ENCODE measurements at regions not wholly inside any gene's neighbourhood (a gene's known extent, or its start where the extent isn't known, plus 50 kb on each side); places are given as distances from the start of the nearest gene placed in this dataset.
"Not testable (repeated sequence)": the region's sequence is repeated elsewhere in the genome, so short reads cannot be mapped to it uniquely, and the experiment has no call there.

DNA sequence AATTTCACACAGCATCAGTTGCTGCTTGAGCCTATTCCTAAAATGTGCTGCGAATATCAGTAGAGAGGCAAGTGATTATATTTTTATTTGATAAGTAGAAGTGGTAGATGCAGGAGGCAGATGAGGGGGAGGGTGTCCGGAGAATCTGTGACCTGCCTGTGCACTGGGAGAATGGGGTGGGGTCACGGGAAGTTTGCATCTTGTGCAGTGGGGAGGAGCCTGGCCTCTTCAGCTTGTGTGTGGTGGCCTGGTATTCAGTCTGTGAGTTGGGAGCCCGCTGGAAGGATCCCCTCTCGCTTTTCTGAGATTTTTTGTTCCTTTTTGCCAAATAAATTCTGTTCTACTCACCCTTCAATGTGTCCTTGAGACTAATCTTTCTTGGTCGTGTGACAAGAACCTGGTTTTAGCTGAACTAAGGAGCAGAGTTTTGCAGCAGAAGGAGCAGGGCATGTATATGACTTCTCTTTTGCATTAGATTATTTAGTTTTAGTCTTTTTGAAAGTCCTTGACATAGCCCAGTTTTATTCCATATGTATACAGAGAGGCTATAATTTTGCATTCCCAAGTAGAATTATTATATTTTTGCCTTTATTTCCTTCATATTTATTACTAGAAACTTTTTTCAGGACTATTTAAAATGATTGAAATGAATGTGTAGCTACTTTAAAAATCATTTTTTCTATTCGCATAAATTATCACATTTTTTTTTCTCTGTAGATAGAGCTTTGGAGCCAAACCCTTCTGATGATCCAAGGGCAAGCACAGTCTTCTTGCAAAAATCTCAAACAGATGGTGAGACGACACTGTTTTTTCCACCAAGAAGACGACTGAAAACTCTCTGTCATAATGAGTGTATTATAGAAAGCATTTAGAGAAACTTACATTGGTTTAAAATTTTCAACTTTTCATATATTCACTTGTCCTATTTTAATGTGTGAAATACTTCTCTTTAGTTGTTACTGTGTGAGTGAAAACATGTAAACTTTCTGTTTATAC is 1257.2 kb downstream of the UQCRFS1 start:
- DNase-seq (ENCODE audit: low spot score): no peak

DNA sequence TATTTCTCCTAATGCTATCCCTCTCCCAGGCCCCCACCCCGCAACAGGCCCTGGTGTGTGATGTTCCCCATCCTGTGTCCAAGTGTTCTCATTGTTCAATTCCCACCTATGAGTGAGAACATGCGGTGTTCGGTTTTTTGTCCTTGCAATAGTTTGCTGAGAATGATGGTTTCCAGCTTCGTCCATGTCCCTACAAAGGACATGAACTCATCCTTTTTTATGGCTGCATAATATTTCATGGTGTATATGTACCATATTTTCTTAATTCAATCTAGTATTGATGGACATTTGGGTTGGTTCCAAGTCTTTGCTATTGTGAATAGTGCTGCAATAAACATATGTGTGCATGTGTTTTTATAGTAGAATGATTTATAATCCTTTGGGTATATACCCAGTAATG is 1270.3 kb downstream of the UQCRFS1 start:
- DNase-seq (ENCODE audit: low spot score): not testable (repeated sequence)

DNA sequence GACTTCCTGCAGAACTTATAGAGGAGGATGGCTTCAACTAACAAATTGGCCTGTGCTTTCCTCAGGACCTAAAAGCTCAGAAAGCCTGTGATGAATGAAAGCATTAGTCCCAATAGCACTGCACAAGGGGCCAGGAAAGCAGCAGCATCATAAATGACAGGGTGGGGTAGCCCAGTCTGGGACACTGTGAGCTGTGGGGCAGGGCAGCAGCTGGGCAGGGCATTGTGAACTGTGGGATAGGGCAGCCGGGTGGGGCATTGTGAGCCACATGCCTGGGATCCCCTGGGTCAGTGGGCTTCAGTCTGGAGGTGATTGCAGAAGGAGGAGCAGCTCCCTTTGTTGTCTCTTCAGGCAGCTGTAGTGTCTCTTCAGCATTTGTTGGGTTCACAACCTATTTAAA is 1276.8 kb downstream of the UQCRFS1 start:
- DNase-seq (ENCODE audit: low spot score): no peak

DNA sequence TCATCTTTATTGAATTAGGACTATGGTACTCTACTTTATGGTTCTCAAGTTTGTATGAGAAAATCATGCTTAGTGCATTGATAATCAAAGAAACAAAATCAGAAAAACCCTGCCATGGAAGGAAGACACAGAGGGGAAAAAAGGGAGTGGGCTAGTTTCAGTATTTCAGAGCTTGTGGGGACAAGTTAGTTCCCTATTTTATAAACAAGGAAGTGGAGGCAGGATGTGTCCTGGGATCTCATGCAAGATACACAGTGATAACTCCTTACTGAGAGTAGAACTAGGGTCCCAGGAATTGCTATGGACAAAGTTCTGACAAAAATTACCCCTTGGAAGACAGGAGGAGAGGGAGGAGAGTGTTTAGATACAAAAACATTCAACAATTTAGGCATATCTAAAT is 1277.3 kb downstream of the UQCRFS1 start:
- no peak for DNase-seq (ENCODE audit: low spot score)

DNA sequence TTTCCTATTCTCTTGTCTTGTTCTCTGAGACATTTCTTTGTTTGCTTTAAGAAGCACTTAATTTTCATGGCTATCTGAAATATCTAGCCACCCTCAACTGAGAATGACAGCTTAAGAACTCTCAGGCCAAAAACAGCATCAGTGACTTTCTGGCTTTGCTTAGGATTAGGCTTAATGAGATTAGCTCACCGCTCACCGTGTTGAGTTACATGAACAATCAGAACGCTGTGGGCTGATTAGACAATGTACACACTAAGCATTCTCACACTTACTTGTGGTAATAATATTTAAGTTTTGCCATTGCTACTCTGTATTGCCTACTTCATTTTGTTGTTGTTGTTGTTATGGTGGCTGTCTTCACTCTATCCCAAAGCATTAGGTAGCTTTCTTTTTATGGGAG is 1283.6 kb downstream of the UQCRFS1 start:
- no peak for DNase-seq (ENCODE audit: low spot score)

DNA sequence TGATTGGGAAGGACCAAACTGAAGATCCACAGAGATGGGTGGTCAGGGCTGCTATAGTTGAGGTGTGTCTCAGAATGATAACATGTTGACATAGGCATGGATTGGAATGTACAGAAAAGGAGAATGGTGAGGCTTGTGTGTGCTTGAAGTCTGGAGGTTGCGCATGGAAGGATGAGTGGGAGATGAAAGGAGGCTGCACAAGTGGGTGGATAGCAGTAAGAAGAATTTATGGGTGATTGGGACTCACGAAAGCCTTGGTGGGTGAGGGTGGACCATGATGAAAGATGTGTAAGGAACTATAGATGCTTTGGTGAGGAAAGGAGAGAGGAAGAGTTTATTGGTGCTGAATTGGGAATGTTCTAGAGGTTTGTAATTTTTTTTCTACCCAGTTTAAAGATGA is 1287.7 kb downstream of the UQCRFS1 start:
- DNase-seq (ENCODE audit: low spot score): no peak

DNA sequence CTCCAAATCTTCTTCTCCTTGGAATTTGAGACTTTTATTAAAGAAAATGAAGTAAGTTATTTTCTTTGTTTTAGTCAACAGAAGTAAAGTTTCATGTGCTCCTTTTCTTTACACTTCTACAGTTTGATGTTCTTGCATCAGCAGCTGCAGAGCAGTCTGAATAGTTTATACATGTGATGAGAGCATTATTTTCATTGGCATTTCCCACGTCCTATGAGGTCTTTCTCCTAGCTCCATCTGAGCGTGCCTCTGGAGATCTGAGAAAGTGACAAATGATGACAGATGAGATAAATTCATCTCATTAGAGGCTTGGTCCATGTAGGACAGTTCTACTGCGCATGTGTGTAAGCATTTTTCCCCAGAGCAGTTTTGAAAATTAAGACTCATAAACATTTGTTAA is 1290.0 kb downstream of the UQCRFS1 start:
- DNase-seq (ENCODE audit: low spot score): no peak

DNA sequence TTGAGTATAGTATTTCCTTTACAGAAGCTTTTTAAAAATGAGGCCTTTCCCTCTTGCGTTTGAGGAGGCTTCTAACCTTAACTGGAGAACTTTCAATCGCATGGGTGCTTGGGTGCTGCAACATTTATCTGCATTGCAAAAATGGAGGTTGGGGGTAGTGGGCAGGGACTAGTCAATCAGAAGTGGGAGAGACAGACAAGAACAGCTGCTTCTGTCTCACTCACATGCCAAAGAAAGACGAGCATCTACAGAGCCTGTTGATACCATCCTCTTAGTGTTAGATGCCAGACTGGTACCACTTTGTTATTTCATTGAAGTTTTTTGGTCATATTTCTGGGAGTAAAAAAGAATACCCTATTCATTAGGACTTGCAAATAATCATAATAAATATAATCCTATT is 1292.2 kb downstream of the UQCRFS1 start:
- DNase-seq (ENCODE audit: low spot score): no peak

DNA sequence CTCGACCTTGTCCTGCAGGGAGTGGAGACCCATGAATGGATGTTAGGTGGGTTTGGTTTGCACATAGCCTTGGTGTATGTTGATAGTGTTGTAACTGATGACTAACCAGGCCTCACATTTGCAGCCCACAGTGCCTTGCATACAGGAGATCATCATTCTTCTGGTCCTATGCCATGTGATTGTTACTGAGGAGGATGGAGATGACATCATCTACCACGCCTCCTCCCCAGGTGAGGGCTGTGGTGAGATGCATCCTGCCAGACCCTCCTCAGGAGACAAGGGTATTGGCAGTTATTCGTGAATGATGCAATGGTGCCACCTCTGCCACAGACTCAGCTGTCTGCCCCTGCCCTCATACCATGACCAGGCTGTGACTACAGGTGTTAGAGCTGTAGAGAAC is 1294.1 kb downstream of the UQCRFS1 start:
- DNase-seq (ENCODE audit: low spot score): no peak

DNA sequence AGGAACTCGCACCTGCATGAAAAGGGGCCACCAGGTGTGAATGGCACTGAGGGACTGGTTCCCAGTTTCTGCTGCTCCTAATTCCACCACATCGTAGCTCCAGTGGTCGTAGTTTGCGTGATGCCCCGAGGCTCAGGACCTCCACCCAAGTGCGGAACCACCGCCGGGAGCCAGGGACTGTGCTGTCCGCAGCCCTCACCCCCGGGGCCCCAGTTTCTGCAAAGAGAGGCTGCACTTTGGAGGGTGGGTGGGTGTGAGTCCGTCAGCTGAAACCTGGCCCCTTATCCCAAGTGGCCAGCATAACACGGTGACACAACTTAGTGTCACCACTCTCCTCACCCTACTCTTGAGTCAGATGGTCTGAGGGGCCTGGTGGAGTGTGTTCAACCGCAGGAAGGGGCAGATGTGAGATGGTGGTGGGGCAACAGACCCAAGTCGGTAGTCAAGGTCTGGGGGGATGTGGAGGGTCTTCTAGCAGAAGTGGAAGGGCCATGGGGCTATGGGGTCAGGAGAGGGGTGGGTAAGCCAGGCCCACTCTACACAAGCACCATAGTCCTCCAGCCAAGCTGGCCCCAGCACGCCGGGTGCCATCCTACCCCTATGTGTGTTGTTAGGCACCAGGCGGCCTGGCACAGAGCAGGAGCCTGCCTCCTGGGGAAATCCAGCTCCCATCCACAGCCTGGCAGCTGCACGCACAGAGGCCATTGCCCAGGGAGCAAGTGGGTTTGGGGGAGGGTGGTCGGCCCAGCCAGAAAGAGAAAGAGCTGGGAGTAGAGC is 1301.6 kb downstream of the UQCRFS1 start:
- DNase-seq (ENCODE audit: low spot score): no peak

DNA sequence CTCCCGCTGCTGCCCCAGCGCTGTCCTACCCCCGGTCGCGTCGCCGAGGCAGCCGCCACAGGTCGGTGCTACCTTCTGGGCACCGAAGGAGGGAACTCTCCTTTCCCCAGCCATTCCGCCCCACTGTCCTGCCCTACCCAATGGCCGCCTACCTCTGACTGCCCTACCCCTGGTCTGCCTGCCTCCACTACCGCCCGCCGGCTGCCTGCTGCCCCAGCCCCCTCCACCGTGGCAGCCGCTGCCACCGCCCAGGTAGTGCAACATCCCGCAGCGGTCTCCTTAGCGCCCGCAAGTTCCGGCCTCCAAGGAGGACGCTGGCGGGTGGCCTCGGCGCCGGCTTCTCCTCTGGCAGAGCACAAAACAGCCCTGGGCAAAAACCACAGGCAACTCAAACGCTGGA is 1303.1 kb downstream of the UQCRFS1 start:
- no peak for DNase-seq (ENCODE audit: low spot score)

DNA sequence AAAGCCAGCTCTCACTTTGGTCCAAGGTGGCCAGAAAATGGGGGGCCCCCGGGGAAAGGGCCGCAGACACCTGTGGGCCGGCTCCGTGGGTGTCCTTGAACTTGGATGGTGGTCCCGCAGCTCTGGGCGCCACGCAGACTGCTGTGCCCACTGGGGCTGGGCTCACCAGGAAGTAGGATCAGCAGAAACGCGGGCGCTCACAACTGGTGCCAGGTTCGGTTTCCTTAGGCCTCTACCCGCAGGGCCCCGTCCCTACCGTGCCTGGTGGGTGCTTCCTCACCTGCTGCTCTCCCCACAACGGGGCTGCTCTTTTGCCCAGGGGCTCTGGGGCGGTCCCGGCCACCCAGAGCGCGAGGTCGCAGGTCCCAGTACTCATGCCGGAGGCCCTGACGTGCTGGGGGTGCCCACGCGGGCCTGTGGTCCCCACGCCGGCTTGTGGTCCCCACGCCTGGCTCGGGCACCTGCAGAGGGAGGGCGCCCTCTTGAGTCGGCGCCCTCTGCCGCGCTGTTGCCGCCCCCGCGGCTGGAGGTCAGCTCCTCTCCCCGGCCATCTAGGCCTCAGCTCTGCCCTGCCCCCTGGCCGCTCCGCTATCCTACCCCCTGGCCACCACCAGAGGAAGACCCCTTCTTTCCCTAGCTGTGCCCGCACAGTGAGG is 1303.6 kb downstream of the UQCRFS1 start:
- DNase-seq (ENCODE audit: low spot score): no peak

DNA sequence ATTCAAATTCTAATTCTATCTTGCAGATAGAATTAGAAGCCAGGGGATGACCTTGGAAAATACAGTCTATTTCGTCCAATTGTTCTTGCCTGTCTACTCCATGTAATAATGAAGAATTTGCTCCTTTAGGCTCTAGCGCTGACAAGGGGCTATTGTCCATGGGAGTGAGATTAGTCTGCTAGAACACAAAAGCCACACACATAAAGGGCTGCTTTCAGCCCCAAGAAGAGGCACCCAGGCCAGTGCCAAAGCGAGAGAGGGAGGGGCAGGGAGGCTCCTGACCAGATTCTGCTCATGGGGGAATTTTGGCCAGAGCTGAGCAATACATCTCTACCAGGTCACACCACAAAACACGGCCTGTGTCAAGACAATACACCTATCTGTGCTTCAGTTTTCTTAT is 1306.9 kb downstream of the UQCRFS1 start:
- DNase-seq (ENCODE audit: low spot score): no peak

DNA sequence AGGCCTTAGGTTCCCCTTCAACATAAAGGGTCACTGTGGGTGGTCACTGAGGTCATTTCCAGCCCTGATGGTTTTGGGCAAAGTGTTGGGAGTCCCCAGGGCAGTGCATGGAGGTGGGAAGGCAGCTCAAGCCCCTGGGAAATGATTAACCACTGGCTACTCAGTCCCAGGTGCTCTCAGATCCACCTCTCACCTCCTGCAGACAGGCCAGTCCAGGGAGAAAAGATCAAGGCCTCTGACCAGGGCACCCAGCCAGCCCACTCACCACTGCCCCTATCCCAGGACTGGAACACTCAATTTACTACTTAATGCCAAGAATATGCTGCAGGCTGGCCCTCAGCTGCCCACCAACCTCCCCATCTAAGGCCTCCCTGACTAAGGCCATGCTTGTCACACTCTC is 1307.9 kb downstream of the UQCRFS1 start:
- no peak for DNase-seq (ENCODE audit: low spot score)

DNA sequence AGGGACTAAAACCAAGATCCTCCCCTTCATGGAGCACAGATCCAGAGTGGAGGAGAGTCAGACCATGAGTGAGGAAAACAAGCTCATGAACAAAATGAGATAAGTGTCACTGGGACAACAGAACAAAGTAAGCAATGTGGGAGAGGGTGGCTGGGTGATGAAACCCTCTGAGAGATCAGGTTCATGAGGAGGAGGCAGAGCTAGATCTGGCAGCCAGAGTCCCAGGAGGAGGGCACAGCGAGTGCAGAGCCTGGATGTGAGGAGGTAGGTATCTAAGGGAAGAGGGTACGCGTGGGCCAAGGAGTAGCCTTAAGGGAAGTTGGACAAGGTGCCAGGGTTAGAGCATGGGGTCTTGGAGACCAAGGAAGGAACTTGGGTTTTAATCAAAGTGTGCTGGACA is 1311.9 kb downstream of the UQCRFS1 start:
- no peak for DNase-seq (ENCODE audit: low spot score)

DNA sequence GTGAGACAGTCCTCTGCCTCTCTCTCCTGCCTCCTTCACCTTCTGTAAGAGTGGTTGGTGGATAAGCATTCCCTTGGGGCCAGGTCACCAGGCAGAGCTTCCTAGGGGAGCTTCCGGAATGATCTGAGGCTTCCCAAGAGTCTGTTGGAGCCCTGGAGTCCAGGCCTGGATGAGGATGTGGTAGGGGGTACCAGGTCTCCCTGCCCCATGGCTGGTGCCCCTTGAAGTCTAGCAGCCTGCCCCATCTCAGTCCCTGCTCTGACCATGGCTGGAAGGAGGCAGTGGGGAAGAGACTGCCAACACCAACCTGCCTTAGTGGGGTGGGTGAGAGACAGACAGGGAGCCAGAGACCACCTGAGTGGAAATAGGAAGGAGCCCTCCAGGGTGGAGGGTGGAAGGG is 1316.9 kb downstream of the UQCRFS1 start:
- no peak for DNase-seq (ENCODE audit: low spot score)

DNA sequence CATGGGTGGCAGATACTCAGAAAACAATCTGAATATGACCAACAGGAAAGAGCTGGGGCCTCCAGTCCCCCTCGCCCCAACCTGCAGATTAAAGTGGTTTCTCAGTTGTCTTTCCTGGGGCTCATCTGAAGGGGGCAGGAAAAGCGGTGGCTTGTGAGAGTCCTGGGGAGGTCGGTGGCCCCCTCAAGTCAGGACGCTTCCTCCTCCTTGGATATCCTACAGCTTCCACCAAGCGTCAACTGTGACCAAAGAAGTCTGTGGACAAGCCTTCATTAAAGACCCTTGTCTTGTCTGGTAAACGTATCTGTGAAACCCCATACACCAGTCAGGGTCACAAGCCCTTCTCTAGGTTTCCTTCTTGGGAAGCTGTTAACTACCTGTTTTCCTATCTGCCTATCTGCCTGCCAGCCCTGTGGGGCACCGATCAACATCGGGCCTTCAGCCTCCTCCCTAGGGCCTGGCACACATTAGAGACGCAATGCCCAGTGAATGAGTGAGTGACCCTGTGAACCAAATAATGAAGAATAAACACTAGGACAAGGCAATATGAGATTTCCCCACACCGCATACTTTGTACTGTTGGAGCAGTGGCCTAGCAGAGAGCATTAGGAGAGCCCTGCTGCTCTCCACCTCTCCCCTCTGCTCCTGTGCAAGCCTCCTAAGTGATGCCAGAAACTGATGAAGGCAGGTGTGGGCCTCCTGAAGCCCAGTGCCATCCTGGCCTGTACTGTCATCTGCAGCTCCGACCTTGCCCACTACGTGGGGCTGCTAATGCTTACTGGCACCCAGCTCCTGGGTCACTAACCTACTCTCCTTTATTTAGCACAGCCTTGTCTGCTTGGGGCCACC is 1317.8 kb downstream of the UQCRFS1 start:
- no peak for DNase-seq (ENCODE audit: low spot score)

DNA sequence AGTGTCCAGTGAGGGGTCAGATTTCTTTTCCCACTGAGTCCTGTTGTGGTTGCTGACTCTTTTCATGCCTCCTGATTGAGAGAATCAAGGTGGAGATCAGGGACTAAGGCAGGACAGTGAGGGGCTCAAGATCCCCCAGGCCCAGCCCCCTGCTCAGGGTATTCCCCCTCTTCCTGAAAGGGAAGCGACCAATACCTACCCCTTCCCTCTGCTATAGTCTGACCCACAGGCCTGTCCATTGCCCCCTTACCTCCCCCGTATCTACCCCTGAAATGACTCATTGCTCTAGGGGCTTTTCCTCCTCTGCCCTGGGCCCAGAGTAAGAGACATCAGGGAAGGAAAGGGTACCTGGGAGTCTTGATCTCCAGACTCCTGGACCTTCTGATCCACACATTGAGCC is 1320.5 kb downstream of the UQCRFS1 start:
- DNase-seq (ENCODE audit: low spot score): no peak

DNA sequence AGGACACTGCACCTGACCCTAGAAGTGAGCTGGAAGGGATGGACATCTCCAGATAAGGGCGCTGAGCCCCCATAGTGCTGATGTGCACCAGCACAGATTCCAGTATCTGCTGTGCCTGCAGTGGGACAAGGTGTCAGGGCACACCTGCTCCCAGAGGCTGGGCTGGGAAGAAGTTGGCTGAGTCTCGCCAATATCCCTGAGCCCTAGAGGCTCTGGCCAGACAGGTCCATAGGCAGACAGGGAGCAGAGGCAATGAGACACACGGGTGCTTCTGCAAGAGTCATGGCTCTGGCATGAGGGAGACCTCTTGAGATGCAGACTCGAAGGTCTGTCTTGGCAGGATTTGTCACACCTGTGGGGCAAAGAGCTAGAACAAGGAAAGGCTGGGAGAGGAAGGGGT is 1321.5 kb downstream of the UQCRFS1 start:
- no peak for DNase-seq (ENCODE audit: low spot score)

DNA sequence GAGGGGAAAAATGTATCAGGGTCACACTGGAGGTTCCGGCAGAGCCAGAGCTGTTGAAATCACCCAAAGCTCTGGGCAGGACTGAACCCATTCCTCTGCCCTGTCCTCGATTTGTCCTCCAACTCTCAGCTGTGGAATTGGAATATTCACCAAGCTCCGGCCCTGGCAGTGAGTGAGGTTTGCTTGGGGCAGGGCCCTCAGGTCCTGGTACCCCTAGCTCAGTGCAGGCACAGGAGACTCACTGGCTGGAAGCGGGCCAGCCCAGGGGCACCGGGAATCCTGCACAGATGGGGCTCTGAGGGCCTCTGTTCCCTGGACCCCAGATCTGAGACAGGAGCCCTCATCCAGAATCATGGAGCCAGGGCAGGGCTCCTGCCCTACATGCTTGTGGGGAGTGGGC is 1322.3 kb downstream of the UQCRFS1 start:
- DNase-seq (ENCODE audit: low spot score): no peak

DNA sequence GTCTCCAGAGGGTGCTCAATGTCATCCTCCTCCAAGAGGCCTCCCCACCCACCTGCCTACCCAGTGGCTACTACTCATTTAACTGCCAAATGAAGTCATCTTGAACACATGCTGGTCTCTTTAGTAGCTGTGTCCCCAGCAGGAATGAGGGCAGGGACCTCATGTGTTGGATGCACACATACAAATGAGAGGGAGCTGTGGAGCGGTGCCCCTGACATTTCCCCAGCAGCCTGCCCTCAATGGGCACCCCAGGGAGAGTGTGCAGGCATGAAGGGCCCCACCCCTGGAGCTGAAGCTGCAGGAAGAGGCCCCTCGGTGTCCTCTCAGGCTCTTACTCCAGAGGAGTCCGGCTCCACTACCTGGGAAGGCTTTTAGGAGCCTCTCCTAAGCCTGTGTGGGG is 1322.7 kb downstream of the UQCRFS1 start:
- no peak for DNase-seq (ENCODE audit: low spot score)

DNA sequence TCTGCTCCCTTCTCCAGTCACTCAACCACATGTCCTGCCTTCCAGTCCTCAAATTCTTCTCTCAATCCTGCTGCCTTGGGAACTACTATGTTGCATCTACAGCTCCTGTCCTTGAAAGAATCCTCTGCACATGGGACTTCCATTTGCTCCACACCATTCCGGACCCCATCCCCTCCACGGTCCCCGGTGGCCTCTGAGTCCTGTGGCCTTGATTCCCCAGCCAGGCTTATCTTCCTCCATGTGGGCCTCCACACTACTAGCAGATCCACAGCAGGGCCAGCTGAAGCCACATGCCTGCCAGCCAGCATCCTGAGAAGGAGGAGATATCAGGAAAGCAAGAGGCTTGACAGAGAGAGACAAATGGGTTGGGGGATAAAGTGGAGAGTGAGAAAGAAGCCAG is 1323.8 kb downstream of the UQCRFS1 start:
- no peak for DNase-seq (ENCODE audit: low spot score)
